ENCODE measurements at regions not wholly inside any gene's neighbourhood (a gene's known extent, or its start where the extent isn't known, plus 50 kb on each side); places are given as distances from the start of the nearest gene placed in this dataset.
A peak's percentile ranks its signal among the peaks of the same experiment; 100 is the strongest.

- 19% methylated on average over 3 of the region's 3 CpGs for WGBS (ENCODE audit: missing lambda C conversion rate)
- FAIRE-seq (peak; percentile 43), ATAC-seq (no peak; a peak in 1 of 6 replicates), DNase-seq (ENCODE audit: low read depth in 1 of 2, low spot score in 1 of 2) (no peak)
- Histone ChIP-seq H3K4me3 (no peak overlapping the region), H3K9me3 (no peaks in the 10 kb centered on the region), H3K4me2 (peak overlapping the region; percentile 63), H3K27ac (peak overlapping the region; percentile 0 to 45; a peak in 1 of 6 replicates), H3K4me1 (peaks cover 24% of the 10 kb centered on the region)
- POLR2A ChIA-PET, result no interaction called here
- TF ChIP-seq HES2 (IDR thresholded peaks at IDR 0.05) (no peak), ZC3H11A (IDR thresholded peaks at IDR 0.05) (no peak), HOXA7 (CRISPR knock-in tag; IDR thresholded peaks at IDR 0.05) (no peak), FOSB (CRISPR knock-in tag; IDR thresholded peaks at IDR 0.05) (no peak), POLR2A (IDR thresholded peaks at IDR 0.05; ENCODE audit: low read length) (no peak), CBX2 (IDR thresholded peaks at IDR 0.05; ENCODE audit: borderline replicate concordance, low read depth) (no peak), HMGXB4 (CRISPR knock-in tag; IDR thresholded peaks at IDR 0.05; ENCODE audit: borderline replicate concordance) (no peak), BHLHE40 (IDR thresholded peaks at IDR 0.05; ENCODE audit: low read depth, low read length) (no peak), NPAS2 (CRISPR knock-in tag; IDR thresholded peaks at IDR 0.05; ENCODE audit: borderline replicate concordance) (no peak), JUNB (IDR thresholded peaks at IDR 0.05) (no peak), ELK1 (IDR thresholded peaks at IDR 0.05; ENCODE audit: low read depth, low read length) (no peak), ESRRA (IDR thresholded peaks at IDR 0.05; ENCODE audit: borderline replicate concordance, low read length) (no peak), SREBF2 (IDR thresholded peaks at IDR 0.05) (no peak), EHF (CRISPR knock-in tag; IDR thresholded peaks at IDR 0.05) (no peak), NR3C1 (IDR thresholded peaks at IDR 0.05) (no peak), GATA3 (IDR thresholded peaks at IDR 0.05; ENCODE audit: borderline replicate concordance) (no peak), FOXS1 (CRISPR knock-in tag; IDR thresholded peaks at IDR 0.05) (no peak), E2F6 (IDR thresholded peaks at IDR 0.05; ENCODE audit: borderline replicate concordance, low read depth) (no peak), RCOR1 (IDR thresholded peaks at IDR 0.05; ENCODE audit: low read depth, low read length) (no peak), CHD4 (IDR thresholded peaks at IDR 0.05; ENCODE audit: borderline replicate concordance) (no peak)
- CTCF ChIA-PET, result interaction anchor here (0.7 kb wide), 1 partner anchor 48 kb away, joined by 3 read pairs; no protein-coding TSS in a partner anchor
Measured at GRCh38 chr7:81094952-81095351, 176.1 kb upstream of the SEMA3C start.

GRCh38 chr7:81081616-81082015, 162.8 kb upstream of the SEMA3C start:
- no peak overlapping the region for H3K27ac ChIP-seq
- H3K4me3 ChIP-seq, result no peak overlapping the region
- POLR2A ChIA-PET, result no interaction called here
- CTCF ChIA-PET, result no interaction called here
- no peaks in the 10 kb centered on the region for H3K4me1 ChIP-seq
- FAIRE-seq (no peak), ATAC-seq (no peak), DNase-seq (ENCODE audit: low read depth in 1 of 2, low spot score in 1 of 2) (no peak)
- H3K4me2 ChIP-seq, result no peak overlapping the region
- TF ChIP-seq CEBPB (IDR thresholded peaks at IDR 0.05) (no peak), RARB (CRISPR knock-in tag; IDR thresholded peaks at IDR 0.05) (no peak), CHD4 (IDR thresholded peaks at IDR 0.05; ENCODE audit: borderline replicate concordance) (no peak), ZFP36 (IDR thresholded peaks at IDR 0.05; ENCODE audit: borderline replicate concordance, partially characterized antibody) (no peak), ZSCAN20 (CRISPR knock-in tag; IDR thresholded peaks at IDR 0.05) (no peak), FOXS1 (CRISPR knock-in tag; IDR thresholded peaks at IDR 0.05) (no peak)
- peaks cover 6% of the 10 kb centered on the region; the same call in 1 of the 3 replicates for H3K9me3 ChIP-seq
